Hepatocyte (in vitro differentiated cells): ENCODE measurements at regions not wholly inside any gene's neighbourhood (a gene's known extent, or its start where the extent isn't known, plus 50 kb on each side); places are given as distances from the start of the nearest gene placed in this dataset.

Experiments used
- DNase-seq: peaks from one replicate; pipeline ENCODE4 v3.0.0-alpha.2; 2016; ENCODE audit warnings: low spot score
- H2AFZ ChIP-seq: fragments of 200-600 bp; sonication (generic); 2 replicates; pipeline ENCODE4 v1.6.0; 2016; ENCODE audit warnings: antibody characterized with exemption, mild to moderate bottlenecking
- H3K27ac ChIP-seq: fragments of 200-600 bp; sonication (generic); 2 replicates; pipeline ENCODE4 v1.5.1; 2016; ENCODE audit warnings: mild to moderate bottlenecking
- H3K27me3 ChIP-seq: fragments of 200-600 bp; sonication (generic); 2 replicates; pipeline ENCODE4 v1.6.1; 2016
- H3K36me3 ChIP-seq: fragments of 200-600 bp; sonication (generic); replicated peaks from 2 replicates; pipeline ENCODE4 v1.5.1; 2016; ENCODE audit warnings: low read depth; ENCODE audit not compliant: insufficient read depth
- H3K4me1 ChIP-seq: fragments of 200-600 bp; sonication (generic); 2 replicates; pipeline ENCODE4 v1.5.1; 2016; ENCODE audit warnings: mild to moderate bottlenecking, moderate library complexity; ENCODE audit not compliant: insufficient read depth
- H3K4me2 ChIP-seq: fragments of 200-600 bp; sonication (generic); 2 replicates; pipeline ENCODE4 v1.6.0; 2016
- H3K4me3 ChIP-seq: fragments of 200-600 bp; sonication (generic); 2 replicates; pipeline ENCODE4 v1.5.1; 2016; ENCODE audit warnings: mild to moderate bottlenecking
- H3K79me2 ChIP-seq: fragments of 200-600 bp; sonication (generic); 2 replicates; pipeline ENCODE4 v1.6.0; 2017; ENCODE audit warnings: mild to moderate bottlenecking
- H3K9me2 ChIP-seq: fragments of 200-600 bp; sonication (generic); replicated peaks from 2 replicates; pipeline ENCODE4 v1.6.0; 2017; ENCODE audit warnings: mild to moderate bottlenecking; ENCODE audit not compliant: insufficient read depth
- H3K9me3 ChIP-seq: fragments of 200-600 bp; sonication (generic); 2 replicates; pipeline ENCODE4 v1.5.1; 2016; ENCODE audit warnings: low read depth, mild to moderate bottlenecking
- H4K20me1 ChIP-seq: fragments of 200-600 bp; sonication (generic); 2 replicates; pipeline ENCODE4 v1.6.0; 2016; ENCODE audit warnings: mild to moderate bottlenecking; ENCODE audit not compliant: insufficient read depth, poor library complexity, severe bottlenecking
- EZH2 ChIP-seq: fragments of 200-600 bp; sonication (generic); IDR thresholded peaks from 2 replicates; pipeline ENCODE4 v1.6.1; 2016; ENCODE audit warnings: antibody characterized with exemption, mild to moderate bottlenecking, borderline replicate concordance
- EZH2phosphoT487 ChIP-seq: fragments of 200-600 bp; sonication (generic); IDR thresholded peaks from one replicate; pipeline ENCODE4 v1.6.1; 2018; ENCODE audit warnings: antibody characterized with exemption, mild to moderate bottlenecking, low read depth, moderate library complexity; ENCODE audit not compliant: unreplicated experiment, severe bottlenecking
- WGBS: methylation state at CpG from one replicate; pipeline ENCODE4 v1.1.6; 2016; ENCODE audit warnings: low lambda C conversion rate; ENCODE audit errors: missing lambda C conversion rate; 5-methylcytosine and 5-hydroxymethylcytosine counted together
- TF ChIP-seq, protein P1 (sequence below): fragments of 200-600 bp; sonication (generic); IDR thresholded peaks from 2 replicates; pipeline ENCODE4 v1.5.1; 2016; ENCODE audit warnings: antibody characterized with exemption, mild to moderate bottlenecking; ENCODE audit not compliant: poor library complexity

DNA sequence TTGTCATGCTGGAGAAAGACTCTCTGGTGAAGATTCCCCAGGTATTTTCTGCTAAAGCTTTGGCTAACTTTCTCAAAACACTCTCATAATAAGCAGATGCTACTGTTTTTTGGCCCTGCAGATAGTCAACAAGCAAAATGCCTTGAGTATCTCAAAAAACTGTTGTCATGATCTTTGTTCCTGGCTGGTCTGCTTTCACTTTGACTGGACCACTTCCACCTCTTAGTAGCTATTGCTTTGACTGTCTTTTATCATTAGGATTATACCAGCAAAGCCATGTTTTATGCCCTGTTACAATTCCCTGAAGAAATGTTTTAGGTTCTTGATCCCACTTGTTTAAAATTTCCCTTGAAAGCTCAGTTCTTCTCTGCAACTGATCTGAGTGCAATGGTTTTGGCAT, 231.5 kb downstream of the SLC7A11 start:
- no peaks in the 10 kb centered on the region for H3K9me2 ChIP-seq
- H3K36me3 ChIP-seq: no peaks in the 10 kb centered on the region
- no peak overlapping the region for H3K4me2 ChIP-seq
- H3K79me2 ChIP-seq: no peaks in the 10 kb centered on the region
- no peak for TF ChIP-seq EZH2phosphoT487
- TF ChIP-seq, protein P1, sequence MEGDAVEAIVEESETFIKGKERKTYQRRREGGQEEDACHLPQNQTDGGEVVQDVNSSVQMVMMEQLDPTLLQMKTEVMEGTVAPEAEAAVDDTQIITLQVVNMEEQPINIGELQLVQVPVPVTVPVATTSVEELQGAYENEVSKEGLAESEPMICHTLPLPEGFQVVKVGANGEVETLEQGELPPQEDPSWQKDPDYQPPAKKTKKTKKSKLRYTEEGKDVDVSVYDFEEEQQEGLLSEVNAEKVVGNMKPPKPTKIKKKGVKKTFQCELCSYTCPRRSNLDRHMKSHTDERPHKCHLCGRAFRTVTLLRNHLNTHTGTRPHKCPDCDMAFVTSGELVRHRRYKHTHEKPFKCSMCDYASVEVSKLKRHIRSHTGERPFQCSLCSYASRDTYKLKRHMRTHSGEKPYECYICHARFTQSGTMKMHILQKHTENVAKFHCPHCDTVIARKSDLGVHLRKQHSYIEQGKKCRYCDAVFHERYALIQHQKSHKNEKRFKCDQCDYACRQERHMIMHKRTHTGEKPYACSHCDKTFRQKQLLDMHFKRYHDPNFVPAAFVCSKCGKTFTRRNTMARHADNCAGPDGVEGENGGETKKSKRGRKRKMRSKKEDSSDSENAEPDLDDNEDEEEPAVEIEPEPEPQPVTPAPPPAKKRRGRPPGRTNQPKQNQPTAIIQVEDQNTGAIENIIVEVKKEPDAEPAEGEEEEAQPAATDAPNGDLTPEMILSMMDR: no peak
- TF ChIP-seq EZH2: no peak
- H2AFZ ChIP-seq: no peak overlapping the region
- no peaks in the 10 kb centered on the region for H4K20me1 ChIP-seq
- no peak overlapping the region for H3K27ac ChIP-seq
- no peak overlapping the region for H3K4me3 ChIP-seq
- no peaks in the 10 kb centered on the region for H3K27me3 ChIP-seq
- H3K4me1 ChIP-seq: no peaks in the 10 kb centered on the region
- DNase-seq: no peak
- H3K9me3 ChIP-seq: no peaks in the 10 kb centered on the region

- Histone ChIP-seq H3K79me2 (no peaks in the 10 kb centered on the region), H3K9me2 (no peaks in the 10 kb centered on the region), H3K36me3 (no peaks in the 10 kb centered on the region), H3K9me3 (no peaks in the 10 kb centered on the region), H3K27me3 (no peaks in the 10 kb centered on the region), H2AFZ (no peak overlapping the region), H3K4me1 (no peaks in the 10 kb centered on the region), H3K4me2 (no peak overlapping the region), H3K4me3 (no peak overlapping the region), H4K20me1 (no peaks in the 10 kb centered on the region), H3K27ac (no peak overlapping the region)
- no peak for DNase-seq
- WGBS: 97% methylated on average over 1 of the region's 1 CpG
- no peak for TF ChIP-seq EZH2
- TF ChIP-seq, protein P1: no peak
- no peak for TF ChIP-seq EZH2phosphoT487
Observed at GRCh38 chr4:138007572-138007971, 234.6 kb downstream of the SLC7A11 start.

GRCh38 chr4:138005486-138005885, 236.7 kb downstream of the SLC7A11 start:
- 64% methylated on average over 1 of the region's 1 CpG for WGBS
- Histone ChIP-seq H3K9me3 (no peaks in the 10 kb centered on the region), H3K27ac (no peak overlapping the region), H2AFZ (no peak overlapping the region), H3K4me2 (no peak overlapping the region), H3K36me3 (no peaks in the 10 kb centered on the region), H3K4me1 (no peaks in the 10 kb centered on the region), H4K20me1 (no peaks in the 10 kb centered on the region), H3K9me2 (no peaks in the 10 kb centered on the region), H3K4me3 (no peak overlapping the region), H3K79me2 (no peaks in the 10 kb centered on the region), H3K27me3 (no peaks in the 10 kb centered on the region)
- TF ChIP-seq EZH2phosphoT487 (no peak), EZH2 (no peak)
- TF ChIP-seq, protein P1: no peak
- DNase-seq: no peak

- Histone ChIP-seq H3K27ac (no peak overlapping the region), H3K36me3 (no peaks in the 10 kb centered on the region), H4K20me1 (no peaks in the 10 kb centered on the region), H3K4me1 (no peaks in the 10 kb centered on the region), H3K4me3 (no peak overlapping the region), H3K4me2 (no peak overlapping the region), H3K79me2 (no peaks in the 10 kb centered on the region), H3K9me3 (no peaks in the 10 kb centered on the region), H3K27me3 (no peaks in the 10 kb centered on the region), H2AFZ (no peak overlapping the region), H3K9me2 (no peaks in the 10 kb centered on the region)
- TF ChIP-seq, protein P1: no peak
- no peak for TF ChIP-seq EZH2
- no peak for TF ChIP-seq EZH2phosphoT487
- DNase-seq: no peak
Observed at GRCh38 chr4:138003248-138003647, 238.9 kb downstream of the SLC7A11 start.
